Esophagus muscularis mucosa (tissue), 4 donors: ENCODE measurements at regions not wholly inside any gene's neighbourhood (a gene's known extent, or its start where the extent isn't known, plus 50 kb on each side); places are given as distances from the start of the nearest gene placed in this dataset.

Experiments
- DNase-seq: peaks from one replicate; pipeline ENCODE4 v3.0.0-alpha.2; 2017; ENCODE audit errors: extremely low spot score
- H3K27ac ChIP-seq, 4 donors: fragments of 200-600 bp; sonication (generic); replicated peaks in 1 of 4; 1 replicate in 3 of 4; 2 replicates in 1 of 4; pipeline ENCODE4 v1.5.1; 2016 to 2019; ENCODE audit warnings: mild to moderate bottlenecking in 1 of 4
- H3K27me3 ChIP-seq, 4 donors: fragments of 200-600 bp; sonication (generic); one replicate each; pipeline versions ENCODE4 v1.5.1 to v1.6.0; 2016 to 2019
- H3K36me3 ChIP-seq, 4 donors: fragments of 200-600 bp; sonication (generic); one replicate each; pipeline ENCODE4 v1.5.1; 2016 to 2019
- H3K4me1 ChIP-seq, 4 donors: fragments of 200-600 bp; sonication (generic); one replicate each; pipeline ENCODE4 v1.5.1; 2016 to 2019
- H3K4me3 ChIP-seq, 4 donors: fragments of 200-600 bp; sonication (generic); 1 replicate in 2 of 4; 2 replicates in 2 of 4; pipeline ENCODE4 v1.5.1; 2016 to 2019; ENCODE audit warnings: mild to moderate bottlenecking in 4 of 4, moderate library complexity in 1 of 4
- H3K9me3 ChIP-seq, 4 donors: fragments of 200-600 bp; sonication (generic); 1 replicate in 3 of 4; 2 replicates in 1 of 4; pipeline ENCODE4 v1.5.1; 2016 to 2019
- EP300 ChIP-seq: sonication (generic); formaldehyde crosslinking; IDR thresholded peaks from one replicate; pipeline ENCODE4 v1.6.1; 2017; ENCODE audit warnings: antibody characterized with exemption
- POLR2A ChIP-seq: fragments of 450-650 bp; IDR thresholded peaks from one replicate; pipeline ENCODE4 v1.6.1; 2017; ENCODE audit warnings: antibody characterized with exemption, moderate library complexity, mild to moderate bottlenecking, low read depth
- POLR2AphosphoS5 ChIP-seq, 2 donors: sonication (generic); formaldehyde crosslinking; IDR thresholded peaks; one replicate each; pipeline ENCODE4 v1.6.1; 2017; ENCODE audit warnings: antibody characterized with exemption in 2 of 2
- WGBS: methylation state at CpG from one replicate; pipeline ENCODE4 v1.1.5; 2018; 5-methylcytosine and 5-hydroxymethylcytosine counted together
- intact Hi-C: fragments of 100-400 bp; cut with DNase I; formaldehyde crosslinking; loops from one replicate; pipeline ENCODE4 v1.15.1; 2023
- TF ChIP-seq, protein P1 (sequence below), 3 experiments: fragments of 200-600 bp in 2 of 3; fragments of 450-650 bp in 1 of 3; sonication (generic) in 2 of 3; IDR thresholded peaks; one replicate each; pipeline ENCODE4 v1.5.1; 2017 to 2019; ENCODE audit warnings: antibody characterized with exemption in 3 of 3, mild to moderate bottlenecking in 2 of 3, moderate library complexity in 1 of 3

DNA sequence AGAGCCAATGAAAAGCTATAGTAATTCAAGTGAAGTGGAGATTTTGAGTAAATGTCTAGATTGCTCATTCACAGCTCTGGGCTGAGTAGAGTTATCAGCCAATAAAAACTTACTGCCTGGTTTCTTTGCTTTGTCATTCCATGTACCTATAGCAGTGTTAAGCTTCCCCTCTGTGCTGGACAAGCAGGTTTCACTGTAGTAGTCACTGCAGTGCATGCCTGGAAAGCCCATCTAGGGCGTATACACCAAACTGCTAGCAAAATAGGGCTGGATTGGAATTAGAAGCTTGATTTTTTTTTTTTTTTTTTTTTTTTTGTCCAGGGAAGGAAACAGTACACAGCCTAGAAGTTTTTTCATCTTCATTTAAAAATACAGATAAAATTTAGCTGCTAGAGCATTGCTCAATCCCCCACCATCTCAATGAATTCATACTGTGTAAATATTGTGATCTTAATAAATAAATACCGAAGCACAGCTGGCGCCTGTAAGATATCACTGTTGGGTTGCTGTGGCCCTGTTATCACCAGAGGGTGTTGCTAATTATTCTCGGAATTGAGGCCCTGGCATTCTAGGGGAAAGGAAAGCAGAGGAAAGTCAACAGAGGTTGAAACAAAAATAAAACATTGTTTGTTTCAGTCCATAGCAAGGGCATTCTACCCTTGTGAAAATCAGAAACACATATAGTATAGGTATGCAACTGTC, 968.5 kb upstream of the GJE1 start:
- Histone ChIP-seq H3K27ac (no peak overlapping the region), H3K9me3 (no peaks in the 10 kb centered on the region), H3K4me3 (no peak overlapping the region), H3K4me1 (no peaks in the 10 kb centered on the region), H3K27me3 (no peaks in the 10 kb centered on the region), H3K36me3 (no peaks in the 10 kb centered on the region)
- intact Hi-C loops, result no loop called here
- TF ChIP-seq EP300, result no peak
- TF ChIP-seq POLR2AphosphoS5 (IDR thresholded peaks at IDR 0.05), result no peak
- WGBS, result 59% methylated on average over 4 of the region's 4 CpGs
- no peak for DNase-seq

GRCh38 chr6:141163107-141163506, 969.6 kb upstream of the GJE1 start:
- intact Hi-C loops, result no loop called here
- Histone ChIP-seq H3K27me3 (no peaks in the 10 kb centered on the region), H3K4me3 (no peak overlapping the region), H3K9me3 (no peaks in the 10 kb centered on the region), H3K4me1 (no peaks in the 10 kb centered on the region), H3K27ac (no peak overlapping the region), H3K36me3 (no peaks in the 10 kb centered on the region)
- DNase-seq, result no peak
- TF ChIP-seq, protein P1, sequence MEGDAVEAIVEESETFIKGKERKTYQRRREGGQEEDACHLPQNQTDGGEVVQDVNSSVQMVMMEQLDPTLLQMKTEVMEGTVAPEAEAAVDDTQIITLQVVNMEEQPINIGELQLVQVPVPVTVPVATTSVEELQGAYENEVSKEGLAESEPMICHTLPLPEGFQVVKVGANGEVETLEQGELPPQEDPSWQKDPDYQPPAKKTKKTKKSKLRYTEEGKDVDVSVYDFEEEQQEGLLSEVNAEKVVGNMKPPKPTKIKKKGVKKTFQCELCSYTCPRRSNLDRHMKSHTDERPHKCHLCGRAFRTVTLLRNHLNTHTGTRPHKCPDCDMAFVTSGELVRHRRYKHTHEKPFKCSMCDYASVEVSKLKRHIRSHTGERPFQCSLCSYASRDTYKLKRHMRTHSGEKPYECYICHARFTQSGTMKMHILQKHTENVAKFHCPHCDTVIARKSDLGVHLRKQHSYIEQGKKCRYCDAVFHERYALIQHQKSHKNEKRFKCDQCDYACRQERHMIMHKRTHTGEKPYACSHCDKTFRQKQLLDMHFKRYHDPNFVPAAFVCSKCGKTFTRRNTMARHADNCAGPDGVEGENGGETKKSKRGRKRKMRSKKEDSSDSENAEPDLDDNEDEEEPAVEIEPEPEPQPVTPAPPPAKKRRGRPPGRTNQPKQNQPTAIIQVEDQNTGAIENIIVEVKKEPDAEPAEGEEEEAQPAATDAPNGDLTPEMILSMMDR (IDR thresholded peaks at IDR 0.05), result no peak
- TF ChIP-seq EP300 (no peak), POLR2A (no peak)

DNA sequence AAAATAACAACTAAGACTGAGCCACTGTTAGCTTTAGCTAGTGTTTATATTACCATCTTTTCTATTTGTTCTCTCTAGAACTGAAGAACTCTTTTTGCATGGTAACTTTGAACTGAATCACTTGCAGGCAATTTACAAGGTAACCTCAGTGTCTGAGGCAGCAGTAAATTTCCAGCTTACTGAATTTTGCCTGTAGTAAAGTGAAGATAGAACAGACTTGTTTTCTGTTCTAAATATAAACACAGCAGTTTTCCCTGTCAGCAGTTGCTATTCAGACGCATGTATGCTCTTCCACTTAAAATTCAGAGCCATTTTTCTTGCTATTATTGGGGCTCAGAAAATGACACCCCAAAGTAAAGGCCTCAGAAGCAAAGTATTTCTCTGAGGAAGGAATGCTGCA, 974.0 kb upstream of the GJE1 start:
- H3K27ac ChIP-seq, result no peak overlapping the region
- H3K27me3 ChIP-seq, result no peaks in the 10 kb centered on the region
- H3K4me1 ChIP-seq, result no peaks in the 10 kb centered on the region
- WGBS, result 71% methylated on average over 1 of the region's 1 CpG
- H3K36me3 ChIP-seq, result no peaks in the 10 kb centered on the region
- TF ChIP-seq, protein P1 (IDR thresholded peaks at IDR 0.05), result no peak
- TF ChIP-seq EP300 (no peak), POLR2AphosphoS5 (IDR thresholded peaks at IDR 0.05) (no peak), POLR2A (no peak)
- no peaks in the 10 kb centered on the region for H3K9me3 ChIP-seq
- no peak for DNase-seq
- H3K4me3 ChIP-seq, result no peak overlapping the region
- intact Hi-C loops, result no loop called here

DNA sequence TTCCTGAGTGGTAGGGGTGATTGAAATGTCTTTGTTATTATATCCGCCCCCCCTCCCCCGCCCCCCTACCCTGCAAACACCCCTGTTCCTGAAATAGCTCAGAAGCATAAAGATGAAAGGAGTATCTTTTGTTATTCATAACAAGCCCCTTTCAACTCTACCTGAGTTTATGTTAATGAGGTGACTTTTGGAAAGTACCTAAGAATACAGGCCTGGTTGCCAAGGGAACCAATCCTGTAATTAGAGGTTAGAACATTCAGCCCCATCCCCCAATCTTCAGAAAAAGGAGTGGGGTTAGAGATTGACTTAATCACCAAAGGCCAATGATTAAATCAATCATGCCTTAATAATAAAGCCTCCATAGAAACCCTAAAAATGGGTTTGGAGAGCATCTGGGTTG, 979.2 kb upstream of the GJE1 start:
- intact Hi-C loops, result no loop called here
- TF ChIP-seq POLR2AphosphoS5 (IDR thresholded peaks at IDR 0.05) (no peak), EP300 (no peak), POLR2A (no peak)
- TF ChIP-seq, protein P1 (IDR thresholded peaks at IDR 0.05), result no peak
- Histone ChIP-seq H3K36me3 (no peaks in the 10 kb centered on the region), H3K4me1 (no peaks in the 10 kb centered on the region), H3K4me3 (no peak overlapping the region), H3K27ac (no peak overlapping the region), H3K9me3 (no peaks in the 10 kb centered on the region), H3K27me3 (no peaks in the 10 kb centered on the region)
- WGBS, result 73% methylated on average over 2 of the region's 2 CpGs
- DNase-seq, result no peak

DNA sequence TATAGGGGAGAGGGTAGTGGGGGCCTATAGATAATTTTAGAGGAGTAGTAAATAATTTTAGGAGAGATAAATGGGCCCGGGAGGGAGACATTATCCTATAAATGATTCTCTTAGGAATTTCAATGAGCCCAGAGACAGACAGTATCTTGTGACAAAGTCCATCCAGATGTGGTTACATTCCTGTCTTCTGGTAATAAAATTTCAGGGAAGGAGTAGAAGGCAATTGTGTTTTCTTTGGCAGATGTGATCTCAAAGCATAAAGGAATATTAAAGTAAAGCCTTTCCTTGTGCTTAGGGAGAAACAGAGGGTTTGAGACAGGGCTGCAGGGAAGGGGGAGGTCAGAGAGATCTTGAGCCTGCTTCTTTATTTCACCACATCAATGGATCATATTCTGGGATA, 979.8 kb upstream of the GJE1 start:
- WGBS, result 47% methylated on average over 1 of the region's 1 CpG
- Histone ChIP-seq H3K4me1 (no peaks in the 10 kb centered on the region), H3K27me3 (no peaks in the 10 kb centered on the region), H3K36me3 (no peaks in the 10 kb centered on the region), H3K4me3 (no peak overlapping the region), H3K9me3 (no peaks in the 10 kb centered on the region), H3K27ac (no peak overlapping the region)
- TF ChIP-seq EP300 (no peak), POLR2A (no peak), POLR2AphosphoS5 (IDR thresholded peaks at IDR 0.05) (no peak)
- TF ChIP-seq, protein P1 (IDR thresholded peaks at IDR 0.05), result no peak
- no peak for DNase-seq
- intact Hi-C loops, result no loop called here
